Hepatocyte (in vitro differentiated cells): ENCODE measurements at regions not wholly inside any gene's neighbourhood (a gene's known extent, or its start where the extent isn't known, plus 50 kb on each side); places are given as distances from the start of the nearest gene placed in this dataset.

Source experiments
- DNase-seq: peaks from one replicate; pipeline ENCODE4 v3.0.0-alpha.2; 2016; ENCODE audit warnings: low spot score
- H2AFZ ChIP-seq: fragments of 200-600 bp; sonication (generic); 2 replicates; pipeline ENCODE4 v1.6.0; 2016; ENCODE audit warnings: antibody characterized with exemption, mild to moderate bottlenecking
- H3K27ac ChIP-seq: fragments of 200-600 bp; sonication (generic); 2 replicates; pipeline ENCODE4 v1.5.1; 2016; ENCODE audit warnings: mild to moderate bottlenecking
- H3K27me3 ChIP-seq: fragments of 200-600 bp; sonication (generic); 2 replicates; pipeline ENCODE4 v1.6.1; 2016
- H3K36me3 ChIP-seq: fragments of 200-600 bp; sonication (generic); replicated peaks from 2 replicates; pipeline ENCODE4 v1.5.1; 2016; ENCODE audit warnings: low read depth; ENCODE audit not compliant: insufficient read depth
- H3K4me1 ChIP-seq: fragments of 200-600 bp; sonication (generic); 2 replicates; pipeline ENCODE4 v1.5.1; 2016; ENCODE audit warnings: mild to moderate bottlenecking, moderate library complexity; ENCODE audit not compliant: insufficient read depth
- H3K4me2 ChIP-seq: fragments of 200-600 bp; sonication (generic); 2 replicates; pipeline ENCODE4 v1.6.0; 2016
- H3K4me3 ChIP-seq: fragments of 200-600 bp; sonication (generic); 2 replicates; pipeline ENCODE4 v1.5.1; 2016; ENCODE audit warnings: mild to moderate bottlenecking
- H3K79me2 ChIP-seq: fragments of 200-600 bp; sonication (generic); 2 replicates; pipeline ENCODE4 v1.6.0; 2017; ENCODE audit warnings: mild to moderate bottlenecking
- H3K9me2 ChIP-seq: fragments of 200-600 bp; sonication (generic); replicated peaks from 2 replicates; pipeline ENCODE4 v1.6.0; 2017; ENCODE audit warnings: mild to moderate bottlenecking; ENCODE audit not compliant: insufficient read depth
- H3K9me3 ChIP-seq: fragments of 200-600 bp; sonication (generic); 2 replicates; pipeline ENCODE4 v1.5.1; 2016; ENCODE audit warnings: low read depth, mild to moderate bottlenecking
- H4K20me1 ChIP-seq: fragments of 200-600 bp; sonication (generic); 2 replicates; pipeline ENCODE4 v1.6.0; 2016; ENCODE audit warnings: mild to moderate bottlenecking; ENCODE audit not compliant: insufficient read depth, poor library complexity, severe bottlenecking
- EZH2 ChIP-seq: fragments of 200-600 bp; sonication (generic); IDR thresholded peaks from 2 replicates; pipeline ENCODE4 v1.6.1; 2016; ENCODE audit warnings: antibody characterized with exemption, mild to moderate bottlenecking, borderline replicate concordance
- EZH2phosphoT487 ChIP-seq: fragments of 200-600 bp; sonication (generic); IDR thresholded peaks from one replicate; pipeline ENCODE4 v1.6.1; 2018; ENCODE audit warnings: antibody characterized with exemption, mild to moderate bottlenecking, low read depth, moderate library complexity; ENCODE audit not compliant: unreplicated experiment, severe bottlenecking
- WGBS: methylation state at CpG from one replicate; pipeline ENCODE4 v1.1.6; 2016; ENCODE audit warnings: low lambda C conversion rate; ENCODE audit errors: missing lambda C conversion rate; 5-methylcytosine and 5-hydroxymethylcytosine counted together
- TF ChIP-seq, protein P1 (sequence below): fragments of 200-600 bp; sonication (generic); IDR thresholded peaks from 2 replicates; pipeline ENCODE4 v1.5.1; 2016; ENCODE audit warnings: antibody characterized with exemption, mild to moderate bottlenecking; ENCODE audit not compliant: poor library complexity

DNA sequence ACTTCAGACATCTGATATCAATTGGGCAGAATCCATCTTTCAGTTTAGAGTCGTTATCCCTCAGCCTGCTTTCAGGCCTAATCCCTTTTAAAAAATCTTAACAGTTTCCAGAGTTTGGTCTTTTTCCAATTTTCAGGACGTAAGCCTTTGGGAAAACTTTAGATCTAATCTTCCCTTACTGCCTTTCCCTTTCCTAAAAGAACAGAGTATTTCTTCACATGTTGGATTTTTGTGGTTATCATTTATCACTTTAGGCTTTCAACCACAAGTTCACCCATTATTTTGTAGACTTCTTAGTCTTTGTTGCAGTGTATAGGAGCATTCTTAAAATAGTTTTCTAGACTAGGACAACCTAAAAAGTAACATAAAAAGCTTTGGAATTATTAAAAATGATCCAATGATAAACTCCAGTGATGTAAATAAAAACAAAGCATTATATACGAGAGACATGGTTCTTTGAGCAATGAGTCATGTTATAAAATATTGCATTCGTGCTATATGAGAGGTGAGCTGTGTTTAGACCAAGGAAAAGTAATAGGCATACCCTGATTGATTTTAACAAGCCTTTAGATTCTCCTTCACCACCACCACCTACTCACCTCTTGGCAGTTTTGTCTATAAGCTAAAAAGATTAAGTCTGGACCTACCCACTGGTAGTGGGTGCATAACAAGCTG, 90.4 kb upstream of the MCHR2 start:
- peak; percentile 15 for DNase-seq
- no peaks in the 10 kb centered on the region for H3K27me3 ChIP-seq
- no peaks in the 10 kb centered on the region for H3K36me3 ChIP-seq
- H3K79me2 ChIP-seq = no peaks in the 10 kb centered on the region
- no peak overlapping the region for H2AFZ ChIP-seq
- peak overlapping the region; percentile 37 for H3K27ac ChIP-seq
- H3K9me2 ChIP-seq = no peaks in the 10 kb centered on the region
- H3K4me1 ChIP-seq = no peaks in the 10 kb centered on the region
- 57% methylated on average over 4 of the region's 4 CpGs for WGBS
- TF ChIP-seq, protein P1, sequence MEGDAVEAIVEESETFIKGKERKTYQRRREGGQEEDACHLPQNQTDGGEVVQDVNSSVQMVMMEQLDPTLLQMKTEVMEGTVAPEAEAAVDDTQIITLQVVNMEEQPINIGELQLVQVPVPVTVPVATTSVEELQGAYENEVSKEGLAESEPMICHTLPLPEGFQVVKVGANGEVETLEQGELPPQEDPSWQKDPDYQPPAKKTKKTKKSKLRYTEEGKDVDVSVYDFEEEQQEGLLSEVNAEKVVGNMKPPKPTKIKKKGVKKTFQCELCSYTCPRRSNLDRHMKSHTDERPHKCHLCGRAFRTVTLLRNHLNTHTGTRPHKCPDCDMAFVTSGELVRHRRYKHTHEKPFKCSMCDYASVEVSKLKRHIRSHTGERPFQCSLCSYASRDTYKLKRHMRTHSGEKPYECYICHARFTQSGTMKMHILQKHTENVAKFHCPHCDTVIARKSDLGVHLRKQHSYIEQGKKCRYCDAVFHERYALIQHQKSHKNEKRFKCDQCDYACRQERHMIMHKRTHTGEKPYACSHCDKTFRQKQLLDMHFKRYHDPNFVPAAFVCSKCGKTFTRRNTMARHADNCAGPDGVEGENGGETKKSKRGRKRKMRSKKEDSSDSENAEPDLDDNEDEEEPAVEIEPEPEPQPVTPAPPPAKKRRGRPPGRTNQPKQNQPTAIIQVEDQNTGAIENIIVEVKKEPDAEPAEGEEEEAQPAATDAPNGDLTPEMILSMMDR = no peak
- TF ChIP-seq EZH2phosphoT487 (no peak), EZH2 (no peak)
- H3K9me3 ChIP-seq = no peaks in the 10 kb centered on the region
- no peak overlapping the region for H3K4me2 ChIP-seq
- H4K20me1 ChIP-seq = no peaks in the 10 kb centered on the region
- no peak overlapping the region for H3K4me3 ChIP-seq

DNA sequence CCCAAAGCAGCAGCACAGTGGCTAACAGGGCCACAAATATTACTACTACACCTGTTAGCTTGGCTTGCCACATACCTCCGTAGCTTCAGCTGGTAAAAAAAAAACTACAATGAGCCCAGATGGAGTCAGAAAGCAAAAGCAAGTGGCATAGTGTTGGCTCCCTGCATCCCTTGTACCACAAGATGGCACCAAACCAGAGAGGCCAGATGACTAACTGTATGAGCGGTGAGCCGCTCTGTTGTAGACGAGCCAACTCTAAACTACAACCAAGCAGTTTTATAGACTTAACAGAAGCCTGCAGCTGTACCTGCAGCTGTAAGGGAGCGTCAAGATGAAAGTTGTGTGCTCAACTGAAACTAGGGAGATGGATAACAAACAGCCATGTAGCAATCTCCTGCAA, 84.5 kb upstream of the MCHR2 start:
- no peak overlapping the region for H3K4me2 ChIP-seq
- WGBS = 52% methylated on average over 5 of the region's 5 CpGs
- H3K9me2 ChIP-seq = no peaks in the 10 kb centered on the region
- H3K4me3 ChIP-seq = no peak overlapping the region
- no peak overlapping the region for H2AFZ ChIP-seq
- H3K9me3 ChIP-seq = no peaks in the 10 kb centered on the region
- H3K27me3 ChIP-seq = no peaks in the 10 kb centered on the region
- TF ChIP-seq, protein P1 = peak; percentile 36
- TF ChIP-seq EZH2 = no peak
- no peak overlapping the region for H3K27ac ChIP-seq
- no peaks in the 10 kb centered on the region for H3K4me1 ChIP-seq
- H4K20me1 ChIP-seq = no peaks in the 10 kb centered on the region
- no peaks in the 10 kb centered on the region for H3K36me3 ChIP-seq
- H3K79me2 ChIP-seq = no peaks in the 10 kb centered on the region
- peak; percentile 17 for DNase-seq

DNA sequence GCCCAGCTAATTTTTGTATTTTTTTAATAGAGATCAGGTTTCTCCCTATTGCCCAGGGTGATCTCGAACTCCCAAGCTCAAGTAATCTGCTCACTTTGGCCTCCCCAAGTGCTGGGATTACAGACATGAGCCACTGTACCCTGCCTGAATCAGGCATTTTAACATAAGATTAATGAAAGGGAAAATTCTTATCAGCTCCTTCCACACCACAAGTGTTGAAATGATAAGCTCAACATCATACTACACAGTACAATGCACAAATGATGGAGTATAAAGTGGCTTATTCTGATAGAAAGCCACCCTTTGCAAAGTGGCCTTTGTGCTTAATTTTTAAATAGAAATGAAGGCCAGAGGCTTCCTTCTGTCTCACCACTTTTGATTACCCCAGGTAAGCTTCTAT, 71.3 kb upstream of the MCHR2 start:
- Histone ChIP-seq H3K79me2 (no peaks in the 10 kb centered on the region), H2AFZ (no peak overlapping the region), H3K36me3 (no peaks in the 10 kb centered on the region), H3K4me2 (no peak overlapping the region), H3K9me2 (no peaks in the 10 kb centered on the region), H3K27ac (no peak overlapping the region), H3K9me3 (no peaks in the 10 kb centered on the region), H3K27me3 (no peaks in the 10 kb centered on the region), H3K4me1 (no peaks in the 10 kb centered on the region), H4K20me1 (no peaks in the 10 kb centered on the region), H3K4me3 (no peak overlapping the region)
- 68% methylated on average over 1 of the region's 1 CpG for WGBS
- TF ChIP-seq, protein P1 = no peak
- TF ChIP-seq EZH2 (no peak), EZH2phosphoT487 (no peak)
- DNase-seq = no peak

DNA sequence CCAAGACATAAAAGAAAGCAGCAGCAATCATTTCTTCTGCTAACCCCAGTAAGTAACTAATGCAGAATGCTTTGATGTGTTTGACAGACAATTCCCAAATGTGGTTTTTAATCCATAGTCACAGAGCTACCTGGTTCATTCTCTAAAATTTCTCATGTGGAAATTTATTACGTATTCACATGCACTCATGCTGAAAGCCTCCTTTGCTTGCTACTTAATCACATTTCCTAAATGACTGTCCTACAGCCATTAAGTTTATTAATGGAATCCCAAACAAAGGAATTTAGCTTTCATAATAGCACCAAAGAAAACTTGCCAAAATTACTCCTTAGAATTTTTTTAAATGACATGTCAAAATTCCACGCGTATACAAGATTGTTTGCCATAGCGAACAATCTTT, 68.6 kb upstream of the MCHR2 start:
- no peak overlapping the region for H3K4me2 ChIP-seq
- no peaks in the 10 kb centered on the region for H3K9me3 ChIP-seq
- H2AFZ ChIP-seq = no peak overlapping the region
- H3K27ac ChIP-seq = no peak overlapping the region
- no peaks in the 10 kb centered on the region for H4K20me1 ChIP-seq
- H3K79me2 ChIP-seq = no peaks in the 10 kb centered on the region
- no peaks in the 10 kb centered on the region for H3K9me2 ChIP-seq
- no peak for TF ChIP-seq EZH2phosphoT487
- TF ChIP-seq EZH2 = no peak
- TF ChIP-seq, protein P1 = no peak
- H3K36me3 ChIP-seq = no peaks in the 10 kb centered on the region
- DNase-seq = no peak
- no peaks in the 10 kb centered on the region for H3K4me1 ChIP-seq
- no peaks in the 10 kb centered on the region for H3K27me3 ChIP-seq
- 94% methylated on average over 4 of the region's 4 CpGs for WGBS
- no peak overlapping the region for H3K4me3 ChIP-seq
